ENCODE measurements at regions not wholly inside any gene's neighbourhood (a gene's known extent, or its start where the extent isn't known, plus 50 kb on each side); places are given as distances from the start of the nearest gene placed in this dataset.
"Not testable (repeated sequence)": the region's sequence is repeated elsewhere in the genome, so short reads cannot be mapped to it uniquely, and the experiment has no call there.

GRCh38 chr11:101835506-101836063, 79.2 kb upstream of the CEP126 start:
- ChIA-PET CTCF (interaction anchor here (1.0 to 1.8 kb wide), 3 partner anchors 11 to 13 kb away, joined by 3 to 4 read pairs (median 3); no protein-coding TSS in a partner anchor), POLR2A (no interaction called here)
- no peak for TF ChIP-seq CTCF (IDR thresholded peaks at IDR 0.05; ENCODE audit: insufficient read depth, low read length, missing control alignments)
- DNase-seq (ENCODE audit: low read depth, low spot score): no peak
- H3K4me3 ChIP-seq (ENCODE audit: low read depth, low read length): no peak overlapping the region

- CTCF ChIA-PET; POLR2A ChIA-PET; H3K4me3 ChIP-seq (ENCODE audit: low read depth, low read length); DNase-seq (ENCODE audit: low read depth, low spot score): not testable (repeated sequence)
These were observed 84.3 kb upstream of the CEP126 start for GRCh38 chr11:101830475-101830874.

GRCh38 chr11:101825531-101825930, 89.3 kb upstream of the CEP126 start:
- ChIA-PET CTCF (no interaction called here), POLR2A (no interaction called here)
- H3K4me3 ChIP-seq (ENCODE audit: low read depth, low read length): no peak overlapping the region
- TF ChIP-seq CTCF (IDR thresholded peaks at IDR 0.05; ENCODE audit: insufficient read depth, low read length, missing control alignments): no peak
- DNase-seq (ENCODE audit: low read depth, low spot score): no peak

GRCh38 chr11:101817581-101817980, 97.2 kb upstream of the CEP126 start:
- no peak for TF ChIP-seq CTCF (IDR thresholded peaks at IDR 0.05; ENCODE audit: insufficient read depth, low read length, missing control alignments)
- no peak overlapping the region for H3K4me3 ChIP-seq (ENCODE audit: low read depth, low read length)
- ChIA-PET CTCF (interaction anchor here (1.2 kb wide), 1 partner anchor 43 kb away, joined by 3 read pairs; no protein-coding TSS in a partner anchor), POLR2A (no interaction called here)
- DNase-seq (ENCODE audit: low read depth, low spot score): no peak

- CTCF ChIA-PET: interaction anchor here (1.2 kb wide), 1 partner anchor 44 kb away, joined by 3 read pairs; no protein-coding TSS in a partner anchor
These were observed 98.2 kb upstream of the CEP126 start for GRCh38 chr11:101816613-101817012.

GRCh38 chr11:101812546-101812945, 102.3 kb upstream of the CEP126 start:
- ChIA-PET CTCF (no interaction called here), POLR2A (no interaction called here)
- TF ChIP-seq CTCF (IDR thresholded peaks at IDR 0.05; ENCODE audit: insufficient read depth, low read length, missing control alignments): no peak

More at GRCh38 chr11:101816613-101817012, 98.2 kb upstream of the CEP126 start:
- TF ChIP-seq CTCF (IDR thresholded peaks at IDR 0.05; ENCODE audit: insufficient read depth, low read length, missing control alignments): no peak
- no peak for DNase-seq (ENCODE audit: low read depth, low spot score)
- POLR2A ChIA-PET: no interaction called here
- no peak overlapping the region for H3K4me3 ChIP-seq (ENCODE audit: low read depth, low read length)

GRCh38 chr11:101810546-101810945, 104.3 kb upstream of the CEP126 start:
- H3K4me3 ChIP-seq (ENCODE audit: low read depth, low read length): no peak overlapping the region
- CTCF ChIA-PET: no interaction called here
- DNase-seq (ENCODE audit: low read depth, low spot score): no peak
- POLR2A ChIA-PET: no interaction called here
- no peak for TF ChIP-seq CTCF (IDR thresholded peaks at IDR 0.05; ENCODE audit: insufficient read depth, low read length, missing control alignments)

More at GRCh38 chr11:101812546-101812945, 102.3 kb upstream of the CEP126 start:
- H3K4me3 ChIP-seq (ENCODE audit: low read depth, low read length): no peak overlapping the region
- DNase-seq (ENCODE audit: low read depth, low spot score): no peak
